ENCODE measurements at regions not wholly inside any gene's neighbourhood (a gene's known extent, or its start where the extent isn't known, plus 50 kb on each side); places are given as distances from the start of the nearest gene placed in this dataset.

DNA sequence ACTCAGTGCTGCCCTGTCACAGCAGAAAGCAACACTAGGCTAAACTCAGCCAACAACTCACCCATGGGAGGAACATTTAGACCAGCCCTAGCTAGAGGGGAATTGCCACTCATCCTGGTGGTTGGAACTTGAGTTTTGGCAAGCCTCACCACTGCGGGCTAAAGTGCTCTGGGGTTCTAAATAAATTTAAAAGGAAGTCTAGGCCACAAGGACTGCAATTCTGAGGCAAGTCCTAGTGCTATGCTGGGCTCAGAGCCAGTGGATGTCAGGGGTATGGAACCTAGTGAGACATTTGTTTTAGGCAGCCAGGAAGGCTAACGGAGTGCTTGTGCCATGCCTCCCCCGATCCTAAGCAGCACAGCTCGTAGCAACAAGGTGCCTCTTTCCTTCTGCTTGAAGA is 78.0 kb downstream of the RGS13 start:
- DNase-seq = peak; percentile 4
- no peak overlapping the region for H3K4me3 ChIP-seq
- H3K36me3 ChIP-seq = no peaks in the 10 kb centered on the region

DNA sequence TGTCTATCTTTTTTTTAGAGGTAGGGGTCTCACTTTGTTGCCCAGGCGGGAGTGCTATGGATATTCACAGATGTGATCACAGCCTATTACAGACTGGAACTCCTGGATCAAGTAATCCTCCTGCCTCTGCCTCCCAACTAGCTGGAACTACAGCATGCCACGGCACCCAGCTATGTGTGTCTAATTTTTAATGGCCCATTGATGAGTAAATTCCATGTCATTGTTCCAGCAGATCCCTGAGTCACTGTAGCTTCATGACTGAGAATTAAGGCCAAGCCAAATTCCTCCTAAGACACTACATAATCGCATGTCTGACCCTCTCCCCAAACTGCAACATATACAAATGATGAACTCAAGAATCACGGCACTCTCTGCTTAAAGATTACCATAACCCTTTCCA is 84.2 kb upstream of the RGS2 start:
- no peak overlapping the region for H3K4me3 ChIP-seq
- H3K27me3 ChIP-seq = no peaks in the 10 kb centered on the region
- DNase-seq = peak; percentile 85
- H3K36me3 ChIP-seq = no peaks in the 10 kb centered on the region
- H3K9me3 ChIP-seq = peaks cover 4% of the 10 kb centered on the region

More for the DNA sequence above, 78.0 kb downstream of the RGS13 start:
- H3K27me3 ChIP-seq = no peaks in the 10 kb centered on the region
- peaks cover 4% of the 10 kb centered on the region for H3K9me3 ChIP-seq

DNA sequence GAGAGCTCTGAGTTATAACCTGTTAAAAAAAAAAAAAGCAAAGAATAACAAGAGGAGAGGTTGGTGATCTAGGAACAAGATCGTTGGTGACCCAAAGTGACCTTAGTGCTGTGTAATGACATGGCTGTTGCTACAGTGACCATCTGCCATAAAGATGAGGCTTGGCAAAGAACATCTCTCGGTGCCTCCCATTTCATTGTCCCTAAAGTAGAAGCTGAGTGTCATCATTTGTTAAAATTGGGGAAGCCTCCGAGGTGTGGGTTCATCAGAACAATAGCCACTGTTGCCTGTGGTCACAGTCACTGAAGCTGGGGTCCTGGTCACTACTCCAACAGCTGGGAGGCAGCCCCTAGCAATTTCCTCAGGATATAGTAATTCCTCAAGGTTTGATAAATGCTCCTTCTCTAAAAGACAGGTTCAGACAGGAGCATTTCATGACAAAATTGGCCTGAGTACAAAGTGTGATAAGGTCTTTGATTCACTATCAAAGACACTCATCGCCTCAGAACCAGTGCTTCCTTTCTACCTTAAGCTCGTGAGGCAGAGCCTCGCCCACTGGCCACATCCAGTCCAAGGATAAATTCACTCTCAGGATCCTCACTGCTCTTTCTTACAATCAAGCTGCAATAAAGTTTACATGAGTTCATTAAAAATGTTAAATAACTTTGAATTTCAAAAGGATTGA is 81.9 kb upstream of the RGS2 start:
- no peaks in the 10 kb centered on the region for H3K9me3 ChIP-seq
- H3K4me3 ChIP-seq = no peak overlapping the region
- DNase-seq = no peak
- no peaks in the 10 kb centered on the region for H3K36me3 ChIP-seq
- no peaks in the 10 kb centered on the region for H3K27me3 ChIP-seq

DNA sequence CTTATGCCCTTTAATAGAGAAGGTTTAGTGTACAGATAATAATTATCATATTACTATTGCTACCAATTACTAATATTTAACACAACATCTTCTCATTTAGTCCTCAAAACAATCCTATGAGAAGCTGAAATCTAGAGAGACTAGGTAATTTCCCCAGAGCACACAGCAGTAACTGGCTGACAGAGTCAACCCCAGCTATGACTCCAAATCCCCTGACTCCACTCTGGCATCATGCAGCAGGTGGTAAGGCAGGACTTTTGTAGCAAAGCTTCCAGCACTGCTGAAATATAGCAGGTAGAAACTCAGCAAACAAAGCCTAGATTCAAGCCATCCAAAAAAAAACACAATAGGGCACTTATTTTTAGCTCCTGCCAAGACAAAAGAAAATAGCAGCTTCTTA is 79.3 kb upstream of the RGS2 start:
- Histone ChIP-seq H3K36me3 (no peaks in the 10 kb centered on the region), H3K27me3 (no peaks in the 10 kb centered on the region), H3K9me3 (no peaks in the 10 kb centered on the region), H3K4me3 (no peak overlapping the region)
- no peak for DNase-seq

DNA sequence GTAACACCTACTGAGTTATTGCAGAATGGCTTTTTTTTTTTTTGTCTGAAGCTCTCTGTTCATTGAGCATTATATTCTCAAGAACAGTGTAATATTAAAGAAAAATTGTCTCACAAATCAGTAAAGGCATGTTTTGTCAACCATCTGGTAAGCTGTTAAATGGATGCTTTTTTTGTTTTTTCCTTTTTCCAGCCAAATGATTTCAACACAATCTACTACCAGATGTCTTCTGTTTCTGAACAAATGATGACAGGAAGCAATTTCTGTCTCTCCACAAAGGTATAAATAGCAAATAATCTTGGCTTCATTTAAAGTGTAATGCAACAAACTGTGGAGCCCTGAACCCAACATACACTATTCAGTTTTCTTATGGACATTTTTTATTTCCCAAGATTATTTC is 78.6 kb upstream of the RGS2 start:
- Histone ChIP-seq H3K27me3 (no peaks in the 10 kb centered on the region), H3K9me3 (no peaks in the 10 kb centered on the region), H3K4me3 (no peak overlapping the region), H3K36me3 (no peaks in the 10 kb centered on the region)
- no peak for DNase-seq

DNA sequence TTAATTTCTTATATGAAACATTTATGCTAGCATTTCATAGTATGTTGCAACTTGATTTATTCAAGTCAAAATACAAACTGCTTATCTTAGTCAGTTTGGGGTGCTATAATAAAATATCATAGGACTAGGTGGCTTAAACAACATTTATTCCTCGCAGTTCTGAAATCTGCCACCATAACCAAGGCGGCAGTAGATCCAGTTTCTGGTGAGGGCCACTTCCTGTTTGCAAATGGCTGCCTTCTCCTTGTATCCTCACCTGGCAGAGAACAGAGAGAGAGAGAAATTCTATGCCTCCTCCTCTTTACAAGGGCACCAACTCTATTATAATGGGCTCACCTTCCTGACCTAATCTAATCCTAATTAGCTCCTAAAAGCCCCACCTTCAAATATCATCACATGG is 76.1 kb upstream of the RGS2 start:
- Histone ChIP-seq H3K27me3 (no peaks in the 10 kb centered on the region), H3K36me3 (no peaks in the 10 kb centered on the region), H3K4me3 (no peak overlapping the region), H3K9me3 (no peaks in the 10 kb centered on the region)
- DNase-seq = peak; percentile 7

DNA sequence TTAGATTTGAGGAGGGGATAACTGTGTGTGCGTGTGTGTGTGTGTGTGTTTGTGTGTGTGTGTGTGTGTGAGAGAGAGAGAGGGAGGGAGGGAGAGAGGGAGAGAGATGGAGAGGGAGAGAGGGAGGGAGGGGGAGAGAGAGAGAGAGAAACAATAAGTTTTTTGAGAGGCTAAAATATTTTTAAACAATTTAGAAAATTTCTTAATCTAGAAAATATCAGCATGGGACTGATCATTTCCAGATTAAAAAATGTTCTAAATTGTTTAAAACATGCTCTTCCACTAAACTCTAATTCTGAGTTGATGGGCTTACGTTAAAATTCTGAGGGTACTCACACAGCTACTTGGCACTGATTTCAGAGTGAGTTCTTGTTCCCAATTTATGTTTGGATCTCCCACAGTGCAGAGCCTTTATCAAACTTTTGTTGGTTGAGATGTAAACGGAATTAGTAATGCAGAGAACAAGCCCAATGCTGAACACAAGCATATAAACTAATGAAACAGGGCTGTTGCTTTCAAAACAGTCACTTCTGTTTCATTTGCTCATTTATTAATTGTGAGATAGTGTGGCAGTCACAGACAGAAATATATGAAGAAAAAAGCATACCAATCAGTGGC is 73.4 kb upstream of the RGS2 start:
- H3K36me3 ChIP-seq = no peaks in the 10 kb centered on the region
- H3K27me3 ChIP-seq = no peaks in the 10 kb centered on the region
- H3K4me3 ChIP-seq = no peak overlapping the region
- no peak for DNase-seq
- peaks cover under 1% of the 10 kb centered on the region; the same call in 1 of the 2 replicates for H3K9me3 ChIP-seq

DNA sequence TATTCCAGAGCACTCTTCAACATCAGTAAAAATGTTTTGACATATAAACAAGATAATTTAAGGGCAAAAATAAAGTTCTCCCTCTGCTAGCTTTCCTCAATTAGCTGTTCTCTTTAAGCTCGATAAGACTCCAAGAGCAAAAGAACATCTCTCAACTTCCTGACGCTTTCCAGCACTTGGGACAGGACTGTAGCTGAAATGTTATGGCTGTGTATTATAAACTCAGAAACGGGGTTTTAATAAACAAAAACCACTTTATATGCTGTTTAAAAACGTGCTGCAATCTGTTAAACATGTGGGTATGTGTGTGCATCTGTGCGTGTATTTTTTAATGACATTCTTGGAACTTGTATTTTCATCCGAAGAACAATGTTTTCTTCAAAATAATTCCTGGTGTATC is 71.5 kb upstream of the RGS2 start:
- DNase-seq = no peak
- Histone ChIP-seq H3K9me3 (peaks cover 10% of the 10 kb centered on the region), H3K4me3 (no peak overlapping the region), H3K27me3 (no peaks in the 10 kb centered on the region), H3K36me3 (no peaks in the 10 kb centered on the region)

DNA sequence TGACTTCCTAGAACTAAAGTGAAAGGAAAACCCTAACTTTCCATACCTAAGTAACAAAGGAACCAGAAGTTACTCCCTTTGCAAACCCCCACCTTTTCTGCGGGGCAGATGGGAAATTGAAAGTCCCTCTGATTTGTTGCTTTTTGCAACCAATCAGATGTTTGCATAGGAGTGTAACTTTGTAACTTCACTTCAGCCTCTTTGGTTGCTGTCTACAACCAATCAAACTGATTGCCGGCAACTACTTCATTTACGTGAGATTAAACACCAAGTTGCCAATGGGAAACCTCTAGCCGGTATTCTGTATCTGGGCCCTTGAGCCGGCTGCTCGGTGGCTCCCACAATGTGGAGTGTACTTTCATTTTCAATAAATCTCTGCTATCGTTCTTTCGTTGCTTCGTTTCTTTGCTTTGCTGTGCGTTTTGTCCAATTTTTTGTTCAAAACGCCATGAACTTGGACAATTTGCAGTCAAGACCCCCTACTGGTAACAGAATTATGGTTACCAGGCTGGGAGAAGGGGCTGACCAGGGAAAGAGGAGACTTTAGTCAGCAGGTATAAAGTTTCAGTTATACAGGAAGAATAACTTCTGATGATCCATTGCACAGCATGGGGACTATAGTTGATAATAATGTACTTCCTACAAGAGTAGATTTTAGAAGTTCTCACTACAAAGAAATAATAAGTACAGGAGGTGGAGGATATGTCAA is 69.2 kb upstream of the RGS2 start:
- peaks cover 10% of the 10 kb centered on the region for H3K9me3 ChIP-seq
- DNase-seq = peak; percentile 70
- no peaks in the 10 kb centered on the region for H3K36me3 ChIP-seq
- H3K4me3 ChIP-seq = peak overlapping the region; percentile 48
- H3K27me3 ChIP-seq = no peaks in the 10 kb centered on the region

DNA sequence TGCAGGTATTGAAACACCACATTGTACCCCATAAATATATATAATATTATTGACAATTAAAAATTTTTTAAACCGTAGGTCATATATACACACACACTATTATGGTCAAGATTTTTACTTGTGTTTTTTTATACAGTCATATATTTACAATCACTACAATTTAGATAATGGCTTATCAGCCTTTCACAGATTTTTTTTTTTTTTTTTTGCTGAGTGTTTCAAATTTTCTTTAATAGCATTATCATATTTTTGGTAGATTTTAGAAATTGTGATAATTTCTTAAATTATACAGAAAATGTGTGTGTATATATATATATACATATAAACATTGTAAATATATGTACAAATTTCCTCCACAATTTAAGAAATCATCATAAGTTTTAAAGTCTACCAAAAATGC is 68.6 kb upstream of the RGS2 start:
- Histone ChIP-seq H3K4me3 (peak overlapping the region; percentile 48), H3K9me3 (peaks cover 10% of the 10 kb centered on the region), H3K36me3 (no peaks in the 10 kb centered on the region), H3K27me3 (no peaks in the 10 kb centered on the region)
- DNase-seq = no peak

DNA sequence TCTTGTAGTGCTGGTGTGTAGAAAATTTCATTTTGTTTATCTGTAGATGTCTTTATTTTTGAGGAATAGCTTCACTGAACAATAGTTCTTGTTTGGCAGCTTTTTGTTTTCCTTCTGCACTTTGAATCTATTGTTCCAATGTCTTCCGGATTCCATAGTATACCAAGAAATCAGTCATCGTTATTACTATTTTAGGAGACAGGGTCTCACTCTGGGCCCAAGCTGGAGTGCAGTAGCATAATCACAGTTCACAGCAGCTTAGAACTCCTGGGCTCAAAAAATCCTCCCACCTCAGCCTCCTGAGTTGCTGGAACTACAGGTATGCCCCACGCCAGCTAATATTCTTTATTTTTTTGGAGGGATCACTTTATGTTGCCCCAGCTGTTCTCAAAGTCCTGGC is 67.7 kb upstream of the RGS2 start:
- Histone ChIP-seq H3K4me3 (no peak overlapping the region), H3K27me3 (no peaks in the 10 kb centered on the region), H3K9me3 (peaks cover 10% of the 10 kb centered on the region), H3K36me3 (no peaks in the 10 kb centered on the region)
- DNase-seq = no peak

DNA sequence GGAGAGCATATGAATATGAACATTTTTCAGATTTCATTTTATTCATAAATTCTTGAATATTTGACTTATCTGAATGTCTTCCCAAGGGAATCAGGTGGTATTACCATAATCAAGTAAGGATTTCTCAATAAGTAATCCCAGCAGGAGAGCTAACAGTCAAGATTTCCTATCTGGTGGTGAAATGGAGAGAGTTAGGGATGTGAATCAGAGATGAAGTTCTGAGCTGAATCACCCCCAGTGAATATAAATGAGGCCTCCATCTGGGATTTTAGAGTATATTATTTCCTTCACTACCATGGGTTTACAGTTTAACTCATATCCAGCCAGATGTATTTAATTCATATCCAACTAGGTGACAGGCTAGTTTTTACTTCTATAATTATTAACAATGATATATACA is 61.5 kb upstream of the RGS2 start:
- Histone ChIP-seq H3K27me3 (no peaks in the 10 kb centered on the region), H3K9me3 (no peaks in the 10 kb centered on the region; the same call in 1 of the 2 replicates), H3K36me3 (no peaks in the 10 kb centered on the region), H3K4me3 (no peak overlapping the region)
- no peak for DNase-seq

DNA sequence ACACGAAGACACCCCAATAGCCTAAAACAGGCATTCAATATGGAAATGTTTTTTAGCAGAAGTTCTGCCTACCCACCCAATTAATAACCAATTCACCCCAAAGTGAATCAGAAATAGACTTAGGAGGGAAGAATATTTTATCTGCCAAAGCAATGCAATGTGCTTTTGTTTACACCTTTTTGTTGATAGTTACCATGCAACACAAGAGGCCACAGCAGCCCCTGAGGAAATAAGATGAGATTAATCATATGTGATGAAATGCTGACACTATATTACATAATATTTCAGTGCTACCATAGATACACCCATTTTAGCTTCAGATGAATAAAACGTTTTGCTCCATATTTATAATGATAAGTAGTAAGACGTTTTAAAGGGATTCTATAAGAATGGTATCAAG is 60.9 kb upstream of the RGS2 start:
- H3K27me3 ChIP-seq = no peaks in the 10 kb centered on the region
- H3K4me3 ChIP-seq = no peak overlapping the region
- H3K36me3 ChIP-seq = no peaks in the 10 kb centered on the region
- no peaks in the 10 kb centered on the region; the same call in 1 of the 2 replicates for H3K9me3 ChIP-seq
- no peak for DNase-seq

DNA sequence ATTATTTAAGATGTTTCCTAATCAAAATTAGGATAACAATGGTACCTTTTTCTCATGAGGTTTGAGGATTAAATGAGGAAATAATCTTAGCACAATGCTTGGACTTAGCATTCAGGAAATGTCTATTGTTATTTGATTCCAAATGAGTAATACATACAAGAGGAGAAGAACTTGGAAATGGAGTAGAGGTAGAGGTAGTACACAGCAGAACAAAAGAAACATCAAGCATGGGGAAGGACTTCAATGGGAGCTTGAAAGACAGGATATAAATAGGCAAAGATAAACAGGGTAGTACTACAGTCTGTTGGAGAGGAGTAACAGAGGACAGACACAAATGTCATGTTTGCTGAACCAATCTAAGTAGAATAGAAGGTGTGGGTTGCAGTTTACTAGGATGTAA is 59.5 kb upstream of the RGS2 start:
- no peaks in the 10 kb centered on the region for H3K36me3 ChIP-seq
- H3K9me3 ChIP-seq = no peaks in the 10 kb centered on the region; the same call in 1 of the 2 replicates
- no peaks in the 10 kb centered on the region for H3K27me3 ChIP-seq
- no peak for DNase-seq
- no peak overlapping the region for H3K4me3 ChIP-seq

DNA sequence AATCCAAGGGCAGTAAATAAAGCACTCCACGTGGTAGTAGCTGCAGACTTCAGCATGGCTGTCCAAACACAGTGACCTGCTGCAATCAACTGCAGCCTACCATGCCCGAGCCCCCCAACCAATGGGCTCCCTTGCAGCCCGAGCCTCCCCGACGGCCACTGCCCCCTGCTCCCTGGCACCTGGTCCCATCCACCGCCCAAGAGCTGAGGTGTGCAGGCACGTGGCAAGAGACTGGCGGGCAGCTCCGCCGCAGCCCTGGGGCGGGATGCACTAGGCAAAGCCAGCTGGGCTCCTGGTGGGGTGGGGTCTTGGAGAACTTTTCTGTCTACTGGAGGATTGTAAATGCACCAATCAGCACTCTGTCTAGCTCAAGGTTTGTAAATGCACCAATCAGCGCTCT is 57.6 kb upstream of the RGS2 start:
- Histone ChIP-seq H3K27me3 (no peaks in the 10 kb centered on the region), H3K9me3 (no peaks in the 10 kb centered on the region; the same call in 1 of the 2 replicates), H3K36me3 (no peaks in the 10 kb centered on the region), H3K4me3 (no peak overlapping the region)
- DNase-seq = no peak

DNA sequence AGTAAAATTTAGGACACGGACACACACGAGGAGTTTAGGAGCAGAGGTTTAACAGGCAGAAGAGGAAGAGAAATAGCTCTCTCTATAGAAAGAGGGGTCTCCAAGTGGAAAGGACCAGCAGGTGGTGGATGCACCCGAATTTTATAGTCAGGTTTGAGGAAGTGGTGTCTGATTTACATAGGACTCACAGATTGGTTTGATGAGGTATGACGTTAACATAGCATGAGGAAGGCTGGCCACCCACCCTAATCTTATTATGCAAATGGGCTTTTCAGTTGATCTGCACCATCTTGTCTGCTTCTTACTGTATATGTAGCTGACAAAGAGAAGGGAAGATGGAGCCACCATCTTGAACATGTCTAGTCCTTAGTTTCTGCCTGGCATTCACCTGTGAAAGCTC is 52.5 kb upstream of the RGS2 start:
- no peaks in the 10 kb centered on the region for H3K36me3 ChIP-seq
- H3K27me3 ChIP-seq = no peaks in the 10 kb centered on the region
- H3K4me3 ChIP-seq = no peak overlapping the region
- no peaks in the 10 kb centered on the region for H3K9me3 ChIP-seq
- no peak for DNase-seq

DNA sequence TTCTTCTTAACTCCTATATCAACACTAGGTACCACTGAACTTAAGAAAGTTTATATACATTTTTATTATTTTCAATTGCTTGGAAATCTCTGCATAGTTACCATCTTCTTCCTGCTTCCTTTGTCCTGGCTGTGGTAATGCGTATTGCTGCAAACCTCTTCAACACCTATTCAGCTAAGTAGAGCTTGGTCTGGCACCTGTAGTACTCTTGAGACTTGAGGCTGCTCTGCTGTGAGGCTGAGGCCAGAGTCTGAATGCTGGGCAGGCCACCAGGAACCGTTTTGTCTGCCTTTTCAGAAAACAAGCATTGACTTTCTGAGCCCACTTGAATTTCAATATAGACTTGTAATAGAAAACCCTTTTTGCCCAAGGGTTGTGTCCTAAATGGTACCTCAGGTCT is 52.0 kb upstream of the RGS2 start:
- DNase-seq = no peak
- H3K36me3 ChIP-seq = no peaks in the 10 kb centered on the region

DNA sequence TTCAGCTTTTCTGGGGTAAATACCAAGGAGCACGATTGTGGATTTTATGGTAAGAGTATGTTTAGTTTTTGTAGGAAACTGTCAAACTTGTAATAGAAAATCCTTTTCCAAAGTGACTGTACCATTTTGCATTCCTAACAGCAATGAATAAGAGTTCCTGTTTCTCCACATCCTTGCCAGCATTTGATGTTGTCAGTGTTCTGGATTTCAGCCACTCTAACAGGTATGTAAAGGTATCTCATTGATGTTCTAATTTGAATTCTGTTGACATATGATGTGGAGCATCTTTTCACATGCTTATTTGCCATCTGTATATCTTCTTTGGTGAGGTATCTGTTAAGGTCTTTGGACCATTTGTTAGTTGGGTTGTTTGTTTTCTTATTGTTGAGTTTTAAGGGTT is 50.3 kb upstream of the RGS2 start:
- no peaks in the 10 kb centered on the region for H3K36me3 ChIP-seq

More for the DNA sequence above, 52.0 kb upstream of the RGS2 start:
- Histone ChIP-seq H3K4me3 (no peak overlapping the region), H3K27me3 (no peaks in the 10 kb centered on the region), H3K9me3 (no peaks in the 10 kb centered on the region)

More for the DNA sequence above, 50.3 kb upstream of the RGS2 start:
- DNase-seq = no peak
- Histone ChIP-seq H3K4me3 (no peak overlapping the region), H3K27me3 (no peaks in the 10 kb centered on the region), H3K9me3 (no peaks in the 10 kb centered on the region)
